Activated CD8-positive, alpha-beta T cell treated with anti-CD3 and anti-CD28 coated beads for 36 hours (primary cell): ENCODE measurements at regions not wholly inside any gene's neighbourhood (a gene's known extent, or its start where the extent isn't known, plus 50 kb on each side); places are given as distances from the start of the nearest gene placed in this dataset.

Experiments
- ATAC-seq: fragments of 200-7000 bp; cut with Tn5 transposase; one replicate; pipeline ENCODE4 v1.10.0; 2021; ENCODE audit warnings: mild to moderate bottlenecking, moderate library complexity
- CTCF ChIA-PET: fragments of 350-600 bp; sonication (Branson Sonifier 250); formaldehyde crosslinking; loops from one replicate; lab custom pipeline; 2021; ENCODE audit warnings: antibody characterized with exemption; lab: Charles Lee
- POLR2A ChIA-PET: fragments of 350-600 bp; sonication (Branson Sonifier 250); formaldehyde crosslinking; loops from one replicate; lab custom pipeline; 2021; ENCODE audit warnings: antibody characterized with exemption; lab: Charles Lee
- DNase-seq: peaks from one replicate; pipeline ENCODE4 v3.0.0-alpha.2; 2020
- H3K27ac Mint-ChIP-seq: one replicate; pipeline ENCODE4 v1.8.0; 2021; ENCODE audit warnings: mild to moderate bottlenecking, mixed read lengths
- H3K27me3 Mint-ChIP-seq: one replicate; pipeline ENCODE4 v1.8.0; 2021; ENCODE audit warnings: mixed read lengths
- H3K36me3 Mint-ChIP-seq: one replicate; pipeline ENCODE4 v1.8.0; 2021; ENCODE audit warnings: low read depth, mixed read lengths
- H3K4me1 Mint-ChIP-seq: one replicate; pipeline ENCODE4 v1.8.0; 2021; ENCODE audit warnings: low read depth, mixed read lengths
- H3K4me3 Mint-ChIP-seq: one replicate; pipeline ENCODE4 v1.8.0; 2021; ENCODE audit warnings: mild to moderate bottlenecking, moderate library complexity, mixed read lengths
- H3K9me3 Mint-ChIP-seq: one replicate; pipeline ENCODE4 v1.8.0; 2021; ENCODE audit warnings: mixed read lengths
- CTCF ChIP-seq: fragments of 200-600 bp; IDR thresholded peaks from one replicate; pipeline ENCODE4 v1.8.0; 2022; ENCODE audit warnings: antibody characterized with exemption, mild to moderate bottlenecking
- intact Hi-C: fragments of 100-400 bp; cut with micrococcal nuclease; formaldehyde crosslinking; loops from one replicate; pipeline ENCODE4 v1.10.0; 2022

DNA sequence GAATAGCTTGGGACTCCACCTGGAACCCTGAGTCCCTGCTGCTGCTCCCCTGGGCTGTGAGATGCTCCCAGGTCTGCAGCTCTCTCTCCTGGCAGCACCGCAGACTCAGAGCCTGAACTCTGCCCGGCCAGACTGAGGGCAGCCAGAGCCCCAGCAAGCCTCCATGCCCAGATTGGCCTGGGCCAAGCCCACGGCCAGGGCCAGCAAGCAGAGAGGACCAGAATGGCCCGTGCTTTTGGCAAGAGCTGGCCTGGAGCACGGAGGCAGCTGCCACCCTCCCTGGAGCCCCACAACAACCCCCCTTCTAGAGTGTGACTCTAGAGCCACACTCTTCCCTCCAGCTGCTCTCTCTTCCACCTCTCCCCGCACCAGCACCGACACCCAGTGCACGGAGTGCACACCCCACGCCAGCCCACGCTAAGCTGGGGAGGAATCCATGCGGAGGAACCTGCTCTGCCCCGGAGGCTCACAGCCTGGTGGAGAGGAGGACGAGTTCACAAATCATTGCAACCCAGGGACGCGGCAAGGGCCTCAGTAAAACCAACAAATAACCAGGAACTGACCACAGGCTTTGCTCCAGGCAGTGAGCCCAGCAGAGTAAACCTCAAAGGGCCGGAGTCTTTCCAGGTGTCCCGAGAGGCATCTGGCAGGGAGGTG is 110.3 kb downstream of the HMX1 start:
- H3K4me3 Mint-ChIP-seq, result no peak overlapping the region
- H3K27me3 Mint-ChIP-seq, result no peaks in the 10 kb centered on the region
- CTCF ChIA-PET, result no interaction called here
- no peaks in the 10 kb centered on the region for H3K4me1 Mint-ChIP-seq
- POLR2A ChIA-PET, result no interaction called here
- no peaks in the 10 kb centered on the region for H3K36me3 Mint-ChIP-seq
- ATAC-seq, result no peak
- no peak for DNase-seq
- intact Hi-C loops, result no loop called here
- H3K9me3 Mint-ChIP-seq, result no peaks in the 10 kb centered on the region
- H3K27ac Mint-ChIP-seq, result no peak overlapping the region
- TF ChIP-seq CTCF, result no peak

- no peak for TF ChIP-seq CTCF
- no peak overlapping the region for H3K27ac Mint-ChIP-seq
- DNase-seq (no peak), ATAC-seq (no peak)
- H3K4me1 Mint-ChIP-seq, result no peaks in the 10 kb centered on the region
- no peak overlapping the region for H3K4me3 Mint-ChIP-seq
- ChIA-PET CTCF (no interaction called here), POLR2A (no interaction called here)
- H3K27me3 Mint-ChIP-seq, result no peaks in the 10 kb centered on the region
- intact Hi-C loops, result no loop called here
- H3K9me3 Mint-ChIP-seq, result no peaks in the 10 kb centered on the region
- no peaks in the 10 kb centered on the region for H3K36me3 Mint-ChIP-seq
These were observed 111.1 kb downstream of the HMX1 start for GRCh38 chr4:8760561-8760960.

- Mint-ChIP-seq H3K9me3 (no peaks in the 10 kb centered on the region), H3K4me1 (no peaks in the 10 kb centered on the region), H3K4me3 (no peak overlapping the region), H3K36me3 (no peaks in the 10 kb centered on the region), H3K27me3 (no peaks in the 10 kb centered on the region), H3K27ac (no peak overlapping the region)
- ATAC-seq (no peak), DNase-seq (no peak)
- ChIA-PET CTCF (no interaction called here), POLR2A (interaction anchor here (0.9 kb wide), 1 partner anchor 11 kb away, joined by 3 read pairs; no protein-coding TSS in a partner anchor)
- intact Hi-C loops, result no loop called here
- no peak for TF ChIP-seq CTCF
These were observed 111.7 kb downstream of the HMX1 start for GRCh38 chr4:8759987-8760386.

DNA sequence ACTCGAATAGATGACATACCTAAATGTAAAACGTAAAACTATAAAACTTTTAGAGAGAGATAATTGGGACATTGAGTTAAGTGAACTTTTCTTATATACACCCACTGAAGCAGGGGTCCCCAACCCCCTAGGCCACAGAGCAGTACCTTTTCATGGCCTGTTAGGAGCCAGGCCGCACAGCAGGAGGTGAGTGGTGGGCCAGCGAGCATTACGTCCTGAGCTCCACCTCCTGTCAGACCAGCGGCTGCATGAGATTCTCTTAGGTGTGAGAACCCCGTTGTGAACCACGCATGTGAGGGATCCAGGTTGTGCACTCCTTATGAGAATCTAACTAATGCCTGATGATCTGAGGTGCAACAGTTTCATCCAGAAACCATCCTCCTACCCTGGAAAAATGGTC is 114.8 kb downstream of the HMX1 start:
- Mint-ChIP-seq H3K9me3 (no peaks in the 10 kb centered on the region), H3K4me1 (no peaks in the 10 kb centered on the region), H3K27me3 (no peaks in the 10 kb centered on the region), H3K36me3 (no peaks in the 10 kb centered on the region), H3K27ac (no peak overlapping the region), H3K4me3 (no peak overlapping the region)
- no peak for ATAC-seq
- POLR2A ChIA-PET, result no interaction called here
- intact Hi-C loops, result no loop called here
- TF ChIP-seq CTCF, result no peak
- DNase-seq, result no peak
- CTCF ChIA-PET, result no interaction called here

DNA sequence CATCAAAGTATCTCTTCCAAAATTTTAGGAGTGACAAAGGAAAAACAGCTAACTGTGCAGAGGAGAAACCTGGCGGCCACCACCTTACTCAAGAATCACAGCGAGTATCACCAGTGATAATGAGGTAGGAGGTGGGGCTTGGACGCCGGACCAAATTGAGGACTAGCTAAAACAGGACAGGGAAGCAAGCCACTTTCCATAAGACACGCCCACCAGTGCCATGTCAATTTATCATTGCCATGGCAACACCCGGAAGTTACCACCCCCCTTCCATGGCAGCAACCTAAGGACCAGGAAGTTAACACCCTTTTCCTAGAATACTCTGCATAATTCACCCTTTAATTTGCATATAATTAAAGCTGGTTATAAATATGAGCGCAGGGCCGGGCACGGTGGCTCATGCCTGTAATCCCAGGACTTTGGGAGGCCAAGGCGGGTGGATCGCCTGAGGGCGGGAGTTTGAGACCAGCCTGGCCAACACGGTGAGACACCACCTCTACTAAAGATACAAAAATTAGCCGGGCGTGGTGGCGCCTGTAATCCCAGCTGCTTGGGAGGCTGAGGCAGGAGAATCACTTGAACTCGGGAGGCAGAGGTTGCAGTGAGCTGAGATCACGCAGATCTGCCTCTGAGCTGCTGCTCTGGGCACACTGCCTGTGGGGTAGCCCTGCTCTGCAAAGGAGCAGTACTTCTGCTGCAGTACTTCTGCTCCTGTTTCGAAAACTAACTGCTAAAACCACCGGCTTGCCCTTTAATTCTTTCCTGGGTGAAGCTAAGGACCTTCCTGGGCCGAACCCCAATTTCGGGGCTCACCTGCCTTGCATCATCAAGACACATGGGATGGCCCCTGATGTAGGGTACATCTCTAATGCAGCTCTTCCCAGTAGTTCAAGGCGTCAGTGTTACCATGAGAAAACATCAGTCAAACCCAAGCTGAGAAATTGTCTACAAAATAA is 116.7 kb downstream of the HMX1 start:
- TF ChIP-seq CTCF, result no peak
- ATAC-seq (no peak), DNase-seq (no peak)
- no peaks in the 10 kb centered on the region for H3K9me3 Mint-ChIP-seq
- H3K27me3 Mint-ChIP-seq, result no peaks in the 10 kb centered on the region
- H3K36me3 Mint-ChIP-seq, result no peaks in the 10 kb centered on the region
- ChIA-PET POLR2A (no interaction called here), CTCF (no interaction called here)
- H3K4me3 Mint-ChIP-seq, result no peak overlapping the region
- no peak overlapping the region for H3K27ac Mint-ChIP-seq
- H3K4me1 Mint-ChIP-seq, result no peaks in the 10 kb centered on the region
- intact Hi-C loops, result no loop called here
